ENCODE measurements at regions not wholly inside any gene's neighbourhood (a gene's known extent, or its start where the extent isn't known, plus 50 kb on each side); places are given as distances from the start of the nearest gene placed in this dataset.

- Histone ChIP-seq H3K4me1 (ENCODE audit: control insufficient read depth, extremely low read depth, insufficient read depth, low read length) (no peaks in the 10 kb centered on the region), H3K79me2 (ENCODE audit: control insufficient read depth, insufficient read depth, low read length) (no peaks in the 10 kb centered on the region), H3K9me1 (replicated peaks; ENCODE audit: control insufficient read depth, extremely low read depth, insufficient read depth, low read length) (no peaks in the 10 kb centered on the region), H3K4me2 (ENCODE audit: insufficient read depth, low read length) (no peak overlapping the region), H2AFZ (ENCODE audit: low read depth, low read length) (no peak overlapping the region), H3K27ac (ENCODE audit: insufficient read depth, low read depth, low read length) (no peak overlapping the region), H4K20me1 (replicated peaks; ENCODE audit: control insufficient read depth, extremely low read depth, insufficient read depth, low read length) (no peaks in the 10 kb centered on the region), H3K27me3 (ENCODE audit: control insufficient read depth in 2 of 2, insufficient read depth in 2 of 2, low read length in 2 of 2) (no peaks in the 10 kb centered on the region), H3K4me3 (replicated peaks in 1 of 3; ENCODE audit: insufficient read depth in 1 of 3, low read depth in 1 of 3, low read length in 3 of 3) (no peak overlapping the region), H3K9me3 (replicated peaks; ENCODE audit: control insufficient read depth, insufficient read depth, low read length) (peaks cover 2% of the 10 kb centered on the region), H3K36me3 (ENCODE audit: control insufficient read depth in 2 of 2, extremely low read depth in 1 of 2, insufficient read depth in 2 of 2, low read length in 2 of 2) (no peaks in the 10 kb centered on the region), H3K9ac (replicated peaks; ENCODE audit: extremely low read depth, insufficient read depth, low read length) (no peak overlapping the region)
- dilution Hi-C loops (cut with MboI; ENCODE audit: extremely low pct_ligation_motif_present, low sequenced_read_pairs) (no loop called here), intact Hi-C loops (cut with micrococcal nuclease) (no loop called here)
- no TSS peak for BruUV-seq (replicated peaks)
- TF ChIP-seq CTCF (IDR thresholded peaks at IDR 0.05; ENCODE audit: extremely low read depth in 1 of 2, insufficient read depth in 1 of 2, low read depth in 1 of 2, low read length in 2 of 2) (no peak), MYC (IDR thresholded peaks at IDR 0.05; ENCODE audit: low read depth, low read length) (no peak)
- POLR2A ChIA-PET, result no interaction called here
- DNase-seq (ENCODE audit: low read depth, low spot score) (no peak), FAIRE-seq (no peak)
- CTCF ChIA-PET, result no interaction called here
Observed at GRCh38 chr5:110219769-110220168, 506.7 kb downstream of the TMEM232 start.

- dilution Hi-C loops (cut with MboI; ENCODE audit: extremely low pct_ligation_motif_present, low sequenced_read_pairs) (no loop called here), intact Hi-C loops (cut with micrococcal nuclease) (no loop called here)
- POLR2A ChIA-PET, result no interaction called here
- H3K4me3 ChIP-seq (replicated peaks in 1 of 3; ENCODE audit: insufficient read depth in 1 of 3, low read depth in 1 of 3, low read length in 3 of 3), result no peak overlapping the region
- H3K36me3 ChIP-seq (ENCODE audit: control insufficient read depth in 2 of 2, extremely low read depth in 1 of 2, insufficient read depth in 2 of 2, low read length in 2 of 2), result no peaks in the 10 kb centered on the region
- H2AFZ ChIP-seq (ENCODE audit: low read depth, low read length), result no peak overlapping the region
- no peaks in the 10 kb centered on the region for H3K79me2 ChIP-seq (ENCODE audit: control insufficient read depth, insufficient read depth, low read length)
- no TSS peak for BruUV-seq (replicated peaks)
- CTCF ChIA-PET, result interaction anchor here (1.2 kb wide), 1 partner anchor 22 kb away, joined by 3 read pairs; no protein-coding TSS in a partner anchor
- H3K4me2 ChIP-seq (ENCODE audit: insufficient read depth, low read length), result no peak overlapping the region
- H3K9me3 ChIP-seq (replicated peaks; ENCODE audit: control insufficient read depth, insufficient read depth, low read length), result peaks cover 2% of the 10 kb centered on the region
- no peaks in the 10 kb centered on the region for H3K9me1 ChIP-seq (replicated peaks; ENCODE audit: control insufficient read depth, extremely low read depth, insufficient read depth, low read length)
- TF ChIP-seq MAX (IDR thresholded peaks at IDR 0.05; ENCODE audit: insufficient read depth, insufficient read length), result no peak
- TF ChIP-seq POLR2A (IDR thresholded peaks at IDR 0.05; ENCODE audit: low read depth, low read length), result no peak
- TF ChIP-seq FOS (IDR thresholded peaks at IDR 0.05; ENCODE audit: borderline replicate concordance, insufficient read depth, low read length), result no peak
- no peak for TF ChIP-seq POLR2AphosphoS5 (IDR thresholded peaks at IDR 0.05; ENCODE audit: insufficient read depth, low read depth, low read length)
- no peak for TF ChIP-seq MYC (IDR thresholded peaks at IDR 0.05; ENCODE audit: low read depth, low read length)
- no peaks in the 10 kb centered on the region for H3K27me3 ChIP-seq (ENCODE audit: control insufficient read depth in 2 of 2, insufficient read depth in 2 of 2, low read length in 2 of 2)
- no peak overlapping the region for H3K9ac ChIP-seq (replicated peaks; ENCODE audit: extremely low read depth, insufficient read depth, low read length)
- H3K27ac ChIP-seq (ENCODE audit: insufficient read depth, low read depth, low read length), result no peak overlapping the region
- H4K20me1 ChIP-seq (replicated peaks; ENCODE audit: control insufficient read depth, extremely low read depth, insufficient read depth, low read length), result no peaks in the 10 kb centered on the region
- DNase-seq (ENCODE audit: low read depth, low spot score), result no peak
- FAIRE-seq, result no peak
- H3K4me1 ChIP-seq (ENCODE audit: control insufficient read depth, extremely low read depth, insufficient read depth, low read length), result no peaks in the 10 kb centered on the region
Observed at GRCh38 chr5:110221036-110221435, 505.4 kb downstream of the TMEM232 start.

All from endothelial cell of umbilical vein (primary cell).